WTC11 (cell line): ENCODE measurements at regions not wholly inside any gene's neighbourhood (a gene's known extent, or its start where the extent isn't known, plus 50 kb on each side); places are given as distances from the start of the nearest gene placed in this dataset.

Experiments
- CREB1 ChIP-seq: sonication (generic); formaldehyde crosslinking; IDR thresholded peaks from 2 replicates; pipeline ENCODE4 v1.8.0; 2023; ENCODE audit warnings: mild to moderate bottlenecking, missing genetic modification reagents
- ZNF532 ChIP-seq: fragments of 250-450 bp; sonication (Bioruptor Pico); IDR thresholded peaks from 2 replicates; pipeline ENCODE4 v1.9.0; 2021; ENCODE audit warnings: mild to moderate bottlenecking, borderline replicate concordance
- TF ChIP-seq, protein P1 (sequence below): fragments of 200-600 bp; IDR thresholded peaks from 2 replicates; pipeline ENCODE4 v1.8.0; 2022; ENCODE audit warnings: antibody characterized with exemption
- TF ChIP-seq, protein P2 (sequence below): sonication (generic); formaldehyde crosslinking; conservative IDR thresholded peaks from 2 replicates; pipeline ENCODE4 v1.8.1; 2022; ENCODE audit warnings: mild to moderate bottlenecking, missing genetic modification reagents
- TF ChIP-seq, protein P3 (sequence below): sonication (generic); formaldehyde crosslinking; IDR thresholded peaks from 2 replicates; pipeline ENCODE4 v1.8.0; 2023; ENCODE audit warnings: missing genetic modification reagents
- TF ChIP-seq, protein P4 (sequence below): fragments of 250-450 bp; sonication (Bioruptor Pico); IDR thresholded peaks from 2 replicates; pipeline ENCODE4 v2.1.2; 2022; ENCODE audit warnings: mild to moderate bottlenecking, moderate library complexity
- TF ChIP-seq, protein P5 (sequence below): sonication (generic); formaldehyde crosslinking; IDR thresholded peaks from 2 replicates; pipeline ENCODE4 v1.8.1; 2022; ENCODE audit warnings: mild to moderate bottlenecking, moderate library complexity, missing genetic modification reagents

DNA sequence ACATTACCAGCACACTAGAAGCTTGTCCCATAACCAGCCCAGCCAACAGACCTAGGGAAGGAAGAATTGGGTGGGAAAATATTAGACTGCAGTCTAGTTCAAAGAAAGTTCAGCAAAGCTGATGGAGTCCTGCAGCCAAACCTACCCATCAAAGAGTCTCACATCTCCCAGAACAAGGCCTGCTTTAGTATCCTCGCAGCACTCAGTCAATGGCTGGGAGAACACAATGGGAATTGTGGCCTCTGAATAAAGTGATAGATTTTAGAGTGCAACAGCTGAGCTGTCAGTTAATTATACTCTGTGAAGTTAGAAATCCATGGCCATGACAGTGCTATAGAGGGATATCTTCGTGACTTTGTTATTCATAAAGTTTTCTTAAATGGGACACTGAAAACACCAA is 207.2 kb upstream of the NAALADL2 start:
- TF ChIP-seq, protein P1, sequence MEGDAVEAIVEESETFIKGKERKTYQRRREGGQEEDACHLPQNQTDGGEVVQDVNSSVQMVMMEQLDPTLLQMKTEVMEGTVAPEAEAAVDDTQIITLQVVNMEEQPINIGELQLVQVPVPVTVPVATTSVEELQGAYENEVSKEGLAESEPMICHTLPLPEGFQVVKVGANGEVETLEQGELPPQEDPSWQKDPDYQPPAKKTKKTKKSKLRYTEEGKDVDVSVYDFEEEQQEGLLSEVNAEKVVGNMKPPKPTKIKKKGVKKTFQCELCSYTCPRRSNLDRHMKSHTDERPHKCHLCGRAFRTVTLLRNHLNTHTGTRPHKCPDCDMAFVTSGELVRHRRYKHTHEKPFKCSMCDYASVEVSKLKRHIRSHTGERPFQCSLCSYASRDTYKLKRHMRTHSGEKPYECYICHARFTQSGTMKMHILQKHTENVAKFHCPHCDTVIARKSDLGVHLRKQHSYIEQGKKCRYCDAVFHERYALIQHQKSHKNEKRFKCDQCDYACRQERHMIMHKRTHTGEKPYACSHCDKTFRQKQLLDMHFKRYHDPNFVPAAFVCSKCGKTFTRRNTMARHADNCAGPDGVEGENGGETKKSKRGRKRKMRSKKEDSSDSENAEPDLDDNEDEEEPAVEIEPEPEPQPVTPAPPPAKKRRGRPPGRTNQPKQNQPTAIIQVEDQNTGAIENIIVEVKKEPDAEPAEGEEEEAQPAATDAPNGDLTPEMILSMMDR: no peak
- TF ChIP-seq, protein P2, sequence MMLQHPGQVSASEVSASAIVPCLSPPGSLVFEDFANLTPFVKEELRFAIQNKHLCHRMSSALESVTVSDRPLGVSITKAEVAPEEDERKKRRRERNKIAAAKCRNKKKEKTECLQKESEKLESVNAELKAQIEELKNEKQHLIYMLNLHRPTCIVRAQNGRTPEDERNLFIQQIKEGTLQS (CRISPR knock-in tag): no peak
- TF ChIP-seq CREB1 (no peak), ZNF532 (CRISPR knock-in tag) (no peak)
- TF ChIP-seq, protein P3, sequence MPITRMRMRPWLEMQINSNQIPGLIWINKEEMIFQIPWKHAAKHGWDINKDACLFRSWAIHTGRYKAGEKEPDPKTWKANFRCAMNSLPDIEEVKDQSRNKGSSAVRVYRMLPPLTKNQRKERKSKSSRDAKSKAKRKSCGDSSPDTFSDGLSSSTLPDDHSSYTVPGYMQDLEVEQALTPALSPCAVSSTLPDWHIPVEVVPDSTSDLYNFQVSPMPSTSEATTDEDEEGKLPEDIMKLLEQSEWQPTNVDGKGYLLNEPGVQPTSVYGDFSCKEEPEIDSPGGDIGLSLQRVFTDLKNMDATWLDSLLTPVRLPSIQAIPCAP (CRISPR knock-in tag): no peak
- TF ChIP-seq, protein P4, sequence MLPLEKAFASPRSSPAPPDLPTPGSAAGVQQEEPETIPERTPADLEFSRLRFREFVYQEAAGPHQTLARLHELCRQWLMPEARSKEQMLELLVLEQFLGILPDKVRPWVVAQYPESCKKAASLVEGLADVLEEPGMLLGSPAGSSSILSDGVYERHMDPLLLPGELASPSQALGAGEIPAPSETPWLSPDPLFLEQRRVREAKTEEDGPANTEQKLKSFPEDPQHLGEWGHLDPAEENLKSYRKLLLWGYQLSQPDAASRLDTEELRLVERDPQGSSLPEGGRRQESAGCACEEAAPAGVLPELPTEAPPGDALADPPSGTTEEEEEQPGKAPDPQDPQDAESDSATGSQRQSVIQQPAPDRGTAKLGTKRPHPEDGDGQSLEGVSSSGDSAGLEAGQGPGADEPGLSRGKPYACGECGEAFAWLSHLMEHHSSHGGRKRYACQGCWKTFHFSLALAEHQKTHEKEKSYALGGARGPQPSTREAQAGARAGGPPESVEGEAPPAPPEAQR (CRISPR knock-in tag): no peak
- TF ChIP-seq, protein P5, sequence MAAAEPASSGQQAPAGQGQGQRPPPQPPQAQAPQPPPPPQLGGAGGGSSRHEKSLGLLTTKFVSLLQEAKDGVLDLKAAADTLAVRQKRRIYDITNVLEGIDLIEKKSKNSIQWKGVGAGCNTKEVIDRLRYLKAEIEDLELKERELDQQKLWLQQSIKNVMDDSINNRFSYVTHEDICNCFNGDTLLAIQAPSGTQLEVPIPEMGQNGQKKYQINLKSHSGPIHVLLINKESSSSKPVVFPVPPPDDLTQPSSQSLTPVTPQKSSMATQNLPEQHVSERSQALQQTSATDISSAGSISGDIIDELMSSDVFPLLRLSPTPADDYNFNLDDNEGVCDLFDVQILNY (CRISPR knock-in tag): no peak
